ENCODE measurements at regions not wholly inside any gene's neighbourhood (a gene's known extent, or its start where the extent isn't known, plus 50 kb on each side); places are given as distances from the start of the nearest gene placed in this dataset.

GRCh38 chr4:97073194-97073593 is 1070.1 kb downstream of the STPG2 start:
- no peak for TF ChIP-seq EZH2 (IDR thresholded peaks at IDR 0.05; ENCODE audit: borderline replicate concordance, low read depth, low read length, severe bottlenecking)
- no peak for TF ChIP-seq JUN (IDR thresholded peaks at IDR 0.05; ENCODE audit: borderline replicate concordance, insufficient read depth, insufficient read length, low read depth)
- no peak for TF ChIP-seq POLR2AphosphoS5 (IDR thresholded peaks at IDR 0.05; ENCODE audit: insufficient read depth, low read depth, low read length)
- no peak for TF ChIP-seq FOS (IDR thresholded peaks at IDR 0.05; ENCODE audit: borderline replicate concordance, insufficient read depth, low read length)
- TF ChIP-seq MYC (IDR thresholded peaks at IDR 0.05; ENCODE audit: low read depth, low read length) = no peak
- POLR2A ChIA-PET = no interaction called here
- Histone ChIP-seq H3K27me3 (ENCODE audit: control insufficient read depth in 2 of 2, insufficient read depth in 2 of 2, low read length in 2 of 2) (no peaks in the 10 kb centered on the region), H3K4me3 (replicated peaks in 1 of 3; ENCODE audit: insufficient read depth in 1 of 3, low read depth in 1 of 3, low read length in 3 of 3) (no peak overlapping the region), H2AFZ (ENCODE audit: low read depth, low read length) (no peak overlapping the region), H3K9me1 (replicated peaks; ENCODE audit: control insufficient read depth, extremely low read depth, insufficient read depth, low read length) (no peaks in the 10 kb centered on the region), H3K36me3 (ENCODE audit: control insufficient read depth in 2 of 2, extremely low read depth in 1 of 2, insufficient read depth in 2 of 2, low read length in 2 of 2) (no peaks in the 10 kb centered on the region), H3K79me2 (ENCODE audit: control insufficient read depth, insufficient read depth, low read length) (no peaks in the 10 kb centered on the region), H4K20me1 (replicated peaks; ENCODE audit: control insufficient read depth, extremely low read depth, insufficient read depth, low read length) (no peaks in the 10 kb centered on the region), H3K9me3 (replicated peaks; ENCODE audit: control insufficient read depth, insufficient read depth, low read length) (no peaks in the 10 kb centered on the region), H3K4me1 (ENCODE audit: control insufficient read depth, extremely low read depth, insufficient read depth, low read length) (no peaks in the 10 kb centered on the region), H3K27ac (ENCODE audit: insufficient read depth, low read depth, low read length) (no peak overlapping the region), H3K4me2 (ENCODE audit: insufficient read depth, low read length) (no peak overlapping the region), H3K9ac (replicated peaks; ENCODE audit: extremely low read depth, insufficient read depth, low read length) (no peak overlapping the region)
- dilution Hi-C loops (cut with MboI; ENCODE audit: extremely low pct_ligation_motif_present, low sequenced_read_pairs) (no loop called here), intact Hi-C loops (cut with micrococcal nuclease) (no loop called here)
- FAIRE-seq (no peak), DNase-seq (ENCODE audit: low read depth, low spot score) (no peak)
- CTCF ChIA-PET = no interaction called here
- BruUV-seq (replicated peaks) = no TSS peak

- no TSS peak for BruUV-seq (replicated peaks)
- no peaks in the 10 kb centered on the region for H3K9me1 ChIP-seq (replicated peaks; ENCODE audit: control insufficient read depth, extremely low read depth, insufficient read depth, low read length)
- H3K9ac ChIP-seq (replicated peaks; ENCODE audit: extremely low read depth, insufficient read depth, low read length) = no peak overlapping the region
- no peaks in the 10 kb centered on the region for H3K9me3 ChIP-seq (replicated peaks; ENCODE audit: control insufficient read depth, insufficient read depth, low read length)
- CTCF ChIA-PET = no interaction called here
- H3K4me3 ChIP-seq (replicated peaks in 1 of 3; ENCODE audit: insufficient read depth in 1 of 3, low read depth in 1 of 3, low read length in 3 of 3) = no peak overlapping the region
- intact Hi-C loops (cut with micrococcal nuclease) = no loop called here
- no peak for DNase-seq (ENCODE audit: low read depth, low spot score)
- H3K36me3 ChIP-seq (ENCODE audit: control insufficient read depth in 2 of 2, extremely low read depth in 1 of 2, insufficient read depth in 2 of 2, low read length in 2 of 2) = no peaks in the 10 kb centered on the region
- dilution Hi-C loops (cut with MboI; ENCODE audit: extremely low pct_ligation_motif_present, low sequenced_read_pairs) = no loop called here
- H4K20me1 ChIP-seq (replicated peaks; ENCODE audit: control insufficient read depth, extremely low read depth, insufficient read depth, low read length) = no peaks in the 10 kb centered on the region
- H3K79me2 ChIP-seq (ENCODE audit: control insufficient read depth, insufficient read depth, low read length) = no peaks in the 10 kb centered on the region
- H3K4me2 ChIP-seq (ENCODE audit: insufficient read depth, low read length) = no peak overlapping the region
- POLR2A ChIA-PET = no interaction called here
- TF ChIP-seq FOS (IDR thresholded peaks at IDR 0.05; ENCODE audit: borderline replicate concordance, insufficient read depth, low read length) (no peak), POLR2A (IDR thresholded peaks at IDR 0.05; ENCODE audit: low read depth, low read length) (no peak), GATA2 (IDR thresholded peaks at IDR 0.05; ENCODE audit: insufficient read depth, insufficient read length, low read depth, low read length) (no peak), POLR2AphosphoS5 (IDR thresholded peaks at IDR 0.05; ENCODE audit: insufficient read depth, low read depth, low read length) (no peak), MYC (IDR thresholded peaks at IDR 0.05; ENCODE audit: low read depth, low read length) (no peak), MAX (IDR thresholded peaks at IDR 0.05; ENCODE audit: insufficient read depth, insufficient read length) (no peak), CTCF (IDR thresholded peaks at IDR 0.05; ENCODE audit: extremely low read depth in 1 of 2, insufficient read depth in 1 of 2, low read depth in 1 of 2, low read length in 2 of 2) (no peak), EZH2 (IDR thresholded peaks at IDR 0.05; ENCODE audit: borderline replicate concordance, low read depth, low read length, severe bottlenecking) (no peak), JUN (IDR thresholded peaks at IDR 0.05; ENCODE audit: borderline replicate concordance, insufficient read depth, insufficient read length, low read depth) (no peak)
- no peaks in the 10 kb centered on the region for H3K4me1 ChIP-seq (ENCODE audit: control insufficient read depth, extremely low read depth, insufficient read depth, low read length)
- no peak overlapping the region for H3K27ac ChIP-seq (ENCODE audit: insufficient read depth, low read depth, low read length)
- no peaks in the 10 kb centered on the region for H3K27me3 ChIP-seq (ENCODE audit: control insufficient read depth in 2 of 2, insufficient read depth in 2 of 2, low read length in 2 of 2)
- FAIRE-seq = no peak
- H2AFZ ChIP-seq (ENCODE audit: low read depth, low read length) = no peak overlapping the region
Observed at GRCh38 chr4:97074531-97074930, 1068.7 kb downstream of the STPG2 start.
